ENCODE measurements at regions not wholly inside any gene's neighbourhood (a gene's known extent, or its start where the extent isn't known, plus 50 kb on each side); places are given as distances from the start of the nearest gene placed in this dataset.

- TF ChIP-seq JUN (IDR thresholded peaks at IDR 0.05) (no peak), POLR2AphosphoS2 (conservative IDR thresholded peaks at IDR 0.05; ENCODE audit: low read length) (no peak), MYC (IDR thresholded peaks at IDR 0.05; ENCODE audit: borderline replicate concordance, low read length) (no peak), CEBPB (IDR thresholded peaks at IDR 0.05) (no peak), FOXS1 (CRISPR knock-in tag; IDR thresholded peaks at IDR 0.05) (no peak), CHD4 (IDR thresholded peaks at IDR 0.05; ENCODE audit: borderline replicate concordance) (no peak), HDAC2 (IDR thresholded peaks at IDR 0.05) (no peak), HES2 (IDR thresholded peaks at IDR 0.05) (no peak), ESRRA (IDR thresholded peaks at IDR 0.05; ENCODE audit: borderline replicate concordance, low read length) (no peak), RCOR1 (IDR thresholded peaks at IDR 0.05; ENCODE audit: low read depth, low read length) (no peak), ZNF302 (CRISPR knock-in tag; IDR thresholded peaks at IDR 0.05) (no peak)
- no peak overlapping the region for H3K4me2 ChIP-seq
- DNase-seq (ENCODE audit: low read depth in 1 of 2, low spot score in 1 of 2), result no peak
- peaks cover 5% of the 10 kb centered on the region; the same call in 1 of the 3 replicates for H3K9me3 ChIP-seq
- ATAC-seq, result no peak
- no peaks in the 10 kb centered on the region for H3K4me1 ChIP-seq
- 83% methylated on average over 2 of the region's 2 CpGs for WGBS (ENCODE audit: missing lambda C conversion rate)
- peak; percentile 7 for FAIRE-seq
- H3K4me3 ChIP-seq, result no peak overlapping the region
- H3K27ac ChIP-seq, result no peak overlapping the region
- POLR2A ChIA-PET, result no interaction called here
- CTCF ChIA-PET, result interaction anchor here (0.6 to 1.7 kb wide), 2 partner anchors 24 to 279 kb away, joined by 3 to 4 read pairs; no protein-coding TSS in a partner anchor
Observed at GRCh38 chr12:75805905-75806304, 225.7 kb downstream of the PHLDA1 start.

- Histone ChIP-seq H3K4me3 (no peak overlapping the region), H3K4me2 (no peak overlapping the region), H3K9me3 (peaks cover 5% of the 10 kb centered on the region; the same call in 1 of the 3 replicates), H3K4me1 (no peaks in the 10 kb centered on the region), H3K27ac (no peak overlapping the region)
- ATAC-seq (no peak), FAIRE-seq (no peak), DNase-seq (ENCODE audit: low read depth in 1 of 2, low spot score in 1 of 2) (no peak)
- no peak for TF ChIP-seq JUNB (IDR thresholded peaks at IDR 0.05)
- no peak for TF ChIP-seq BHLHE40 (IDR thresholded peaks at IDR 0.05; ENCODE audit: low read depth, low read length)
- no peak for TF ChIP-seq NR3C1 (IDR thresholded peaks at IDR 0.05)
- no peak for TF ChIP-seq EHF (CRISPR knock-in tag; IDR thresholded peaks at IDR 0.05)
- no peak for TF ChIP-seq REST (IDR thresholded peaks at IDR 0.05)
- TF ChIP-seq CHD2 (IDR thresholded peaks at IDR 0.05; ENCODE audit: low read length, partially characterized antibody), result no peak
- TF ChIP-seq CBX2 (IDR thresholded peaks at IDR 0.05; ENCODE audit: borderline replicate concordance, low read depth), result no peak
- WGBS (ENCODE audit: missing lambda C conversion rate), result 89% methylated on average over 2 of the region's 2 CpGs
- CTCF ChIA-PET, result interaction anchor here (0.6 to 1.7 kb wide), 2 partner anchors 24 to 278 kb away, joined by 3 to 4 read pairs; no protein-coding TSS in a partner anchor
- POLR2A ChIA-PET, result no interaction called here
Observed at GRCh38 chr12:75805320-75805719, 226.3 kb downstream of the PHLDA1 start.

GRCh38 chr12:75798136-75798926, 233.2 kb downstream of the PHLDA1 start:
- FAIRE-seq (peak; percentile 56), DNase-seq (ENCODE audit: low read depth in 1 of 2, low spot score in 1 of 2) (no peak), ATAC-seq (no peak)
- ChIA-PET POLR2A (interaction anchor here (0.6 kb wide), 1 partner anchor 136 kb away, joined by 4 read pairs; no protein-coding TSS in a partner anchor), CTCF (interaction anchor here (1.3 kb wide), 1 partner anchor 19 kb away, joined by 3 read pairs; no protein-coding TSS in a partner anchor)
- WGBS (ENCODE audit: missing lambda C conversion rate), result 68% methylated on average over 4 of the region's 4 CpGs
- H3K27ac ChIP-seq, result peak overlapping the region in 1 of 2 experiments; percentile 9; a peak in 2 of 6 replicates
- H3K4me2 ChIP-seq, result no peak overlapping the region
- no peaks in the 10 kb centered on the region for H3K4me1 ChIP-seq
- no peaks in the 10 kb centered on the region for H3K9me3 ChIP-seq
- no peak for TF ChIP-seq PBX3 (IDR thresholded peaks at IDR 0.05)
- no peak for TF ChIP-seq FOXS1 (CRISPR knock-in tag; IDR thresholded peaks at IDR 0.05)
- no peak for TF ChIP-seq ATOH8 (CRISPR knock-in tag; IDR thresholded peaks at IDR 0.05; ENCODE audit: low read depth)
- no peak for TF ChIP-seq KDM5A (IDR thresholded peaks at IDR 0.05)
- TF ChIP-seq ELK1 (IDR thresholded peaks at IDR 0.05; ENCODE audit: low read depth, low read length), result no peak
- no peak for TF ChIP-seq HOXA7 (CRISPR knock-in tag; IDR thresholded peaks at IDR 0.05)
- H3K4me3 ChIP-seq, result no peak overlapping the region
